ENCODE measurements at regions not wholly inside any gene's neighbourhood (a gene's known extent, or its start where the extent isn't known, plus 50 kb on each side); places are given as distances from the start of the nearest gene placed in this dataset.
"Not testable (repeated sequence)": the region's sequence is repeated elsewhere in the genome, so short reads cannot be mapped to it uniquely, and the experiment has no call there.

- no peak for ATAC-seq
- intact Hi-C loops (cut with DNase I, micrococcal nuclease), result no loop called here
- no peak for DNase-seq
Observed at GRCh38 chr2:146716591-146716990, 1128.2 kb upstream of the ACVR2A start.

- ATAC-seq (peak; percentile 98), DNase-seq (no peak)
- intact Hi-C loops (cut with DNase I, micrococcal nuclease), result no loop called here
Observed at GRCh38 chr2:146709004-146709403, 1135.8 kb upstream of the ACVR2A start.

GRCh38 chr2:146701183-146701582 is 1143.6 kb upstream of the ACVR2A start:
- intact Hi-C loops (cut with DNase I, micrococcal nuclease), result no loop called here
- ATAC-seq (no peak), DNase-seq (no peak)

GRCh38 chr2:146697307-146697706 is 1147.5 kb upstream of the ACVR2A start:
- DNase-seq (no peak), ATAC-seq (no peak)
- intact Hi-C loops (cut with DNase I, micrococcal nuclease), result no loop called here

- ATAC-seq; intact Hi-C loops (cut with DNase I, micrococcal nuclease); DNase-seq: not testable (repeated sequence)
Observed at GRCh38 chr2:146696787-146697186, 1148.0 kb upstream of the ACVR2A start.

GRCh38 chr2:146681991-146682390 is 1162.8 kb upstream of the ACVR2A start:
- ATAC-seq (no peak), DNase-seq (no peak)
- intact Hi-C loops (cut with DNase I, micrococcal nuclease), result no loop called here

- intact Hi-C loops (cut with DNase I, micrococcal nuclease), result no loop called here
- ATAC-seq, result no peak
- DNase-seq, result no peak
Observed at GRCh38 chr2:146678516-146678915, 1166.3 kb upstream of the ACVR2A start.

- intact Hi-C loops (cut with DNase I, micrococcal nuclease), result no loop called here
- no peak for DNase-seq
- ATAC-seq, result no peak
Observed at GRCh38 chr2:146677280-146677679, 1167.5 kb upstream of the ACVR2A start.

GRCh38 chr2:146669735-146670134 is 1175.1 kb upstream of the ACVR2A start:
- intact Hi-C loops (cut with DNase I, micrococcal nuclease), result no loop called here
- no peak for ATAC-seq

GRCh38 chr2:146666340-146666739 is 1178.5 kb upstream of the ACVR2A start:
- intact Hi-C loops (cut with DNase I, micrococcal nuclease), result no loop called here
- DNase-seq (no peak), ATAC-seq (no peak)

More at GRCh38 chr2:146669735-146670134, 1175.1 kb upstream of the ACVR2A start:
- no peak for DNase-seq

GRCh38 chr2:146665800-146666199 is 1179.0 kb upstream of the ACVR2A start:
- intact Hi-C loops (cut with DNase I, micrococcal nuclease), result no loop called here
- DNase-seq (no peak), ATAC-seq (no peak)

- ATAC-seq (no peak), DNase-seq (no peak)
- intact Hi-C loops (cut with DNase I, micrococcal nuclease), result no loop called here
Observed at GRCh38 chr2:146661473-146662096, 1183.2 kb upstream of the ACVR2A start.

GRCh38 chr2:146659976-146660375 is 1184.9 kb upstream of the ACVR2A start:
- intact Hi-C loops (cut with DNase I, micrococcal nuclease), result no loop called here
- DNase-seq, result no peak
- no peak for ATAC-seq

GRCh38 chr2:146652311-146652710 is 1192.5 kb upstream of the ACVR2A start:
- ATAC-seq (no peak), DNase-seq (no peak)
- intact Hi-C loops (cut with DNase I, micrococcal nuclease), result no loop called here

GRCh38 chr2:146651361-146651760 is 1193.5 kb upstream of the ACVR2A start:
- intact Hi-C loops (cut with DNase I, micrococcal nuclease), result no loop called here
- DNase-seq (no peak), ATAC-seq (no peak)

- DNase-seq, result no peak
- ATAC-seq, result no peak
- intact Hi-C loops (cut with DNase I, micrococcal nuclease), result no loop called here
Observed at GRCh38 chr2:146642066-146642465, 1202.8 kb upstream of the ACVR2A start.

GRCh38 chr2:146634230-146635097 is 1210.4 kb upstream of the ACVR2A start:
- intact Hi-C loops (cut with DNase I, micrococcal nuclease), result no loop called here
- DNase-seq (no peak), ATAC-seq (no peak)

GRCh38 chr2:146633159-146633558 is 1211.7 kb upstream of the ACVR2A start:
- no peak for ATAC-seq
- DNase-seq, result no peak
- intact Hi-C loops (cut with DNase I, micrococcal nuclease), result no loop called here

GRCh38 chr2:146632707-146633106 is 1212.1 kb upstream of the ACVR2A start:
- DNase-seq (no peak), ATAC-seq (no peak)
- intact Hi-C loops (cut with DNase I, micrococcal nuclease), result no loop called here

- ATAC-seq (no peak), DNase-seq (no peak)
- intact Hi-C loops (cut with DNase I, micrococcal nuclease), result no loop called here
Observed at GRCh38 chr2:146624430-146625160, 1220.2 kb upstream of the ACVR2A start.

All from left colon (tissue), 2 donors.